Memory B cell (primary cell): ENCODE measurements at regions not wholly inside any gene's neighbourhood (a gene's known extent, or its start where the extent isn't known, plus 50 kb on each side); places are given as distances from the start of the nearest gene placed in this dataset.
"Not testable (repeated sequence)": the region's sequence is repeated elsewhere in the genome, so short reads cannot be mapped to it uniquely, and the experiment has no call there.

Source experiments
- ATAC-seq: fragments of 150-1000 bp; cut with Tn5 transposase; 2 replicates; pipeline ENCODE4 v1.10.0; 2021; ENCODE audit warnings: low read depth, mild to moderate bottlenecking, moderate library complexity
- DNase-seq, 2 donors: peaks; one replicate each; pipeline ENCODE4 v3.0.0; 2022; ENCODE audit warnings: low spot score in 2 of 2
- H3K27ac Mint-ChIP-seq: one replicate; pipeline ENCODE4 v1.8.0; 2022; ENCODE audit warnings: mild to moderate bottlenecking, moderate library complexity, mixed read lengths
- H3K27me3 Mint-ChIP-seq: one replicate; pipeline ENCODE4 v1.8.0; 2022; ENCODE audit warnings: mixed read lengths
- H3K36me3 Mint-ChIP-seq: one replicate; pipeline ENCODE4 v1.8.0; 2022; ENCODE audit warnings: mild to moderate bottlenecking, mixed read lengths
- H3K4me1 Mint-ChIP-seq: one replicate; pipeline ENCODE4 v1.8.0; 2022; ENCODE audit warnings: mixed read lengths
- H3K4me3 Mint-ChIP-seq: one replicate; pipeline ENCODE4 v1.8.0; 2022; ENCODE audit warnings: mild to moderate bottlenecking, moderate library complexity, mixed read lengths
- H3K9me3 Mint-ChIP-seq: one replicate; pipeline ENCODE4 v1.8.0; 2022; ENCODE audit warnings: mixed read lengths

- no peaks in the 10 kb centered on the region for H3K9me3 Mint-ChIP-seq
- DNase-seq (no peak), ATAC-seq (no peak)
- H3K4me1 Mint-ChIP-seq, result no peaks in the 10 kb centered on the region
- H3K27ac Mint-ChIP-seq, result no peak overlapping the region
- no peaks in the 10 kb centered on the region for H3K36me3 Mint-ChIP-seq
- H3K4me3 Mint-ChIP-seq, result no peak overlapping the region
- H3K27me3 Mint-ChIP-seq, result peaks cover 15% of the 10 kb centered on the region
Observed at GRCh38 chr6:85771455-85771854, 128.8 kb upstream of the SYNCRIP start.

- DNase-seq (no peak), ATAC-seq (no peak)
- H3K27me3 Mint-ChIP-seq, result peaks cover 5% of the 10 kb centered on the region
Observed at GRCh38 chr6:85764844-85765243, 122.2 kb upstream of the SYNCRIP start.

GRCh38 chr6:85756982-85757381, 114.3 kb upstream of the SYNCRIP start:
- no peaks in the 10 kb centered on the region for H3K9me3 Mint-ChIP-seq
- ATAC-seq, result no peak
- H3K36me3 Mint-ChIP-seq, result no peaks in the 10 kb centered on the region
- DNase-seq, result no peak
- H3K27me3 Mint-ChIP-seq, result peaks cover 2% of the 10 kb centered on the region
- H3K27ac Mint-ChIP-seq, result no peak overlapping the region
- H3K4me3 Mint-ChIP-seq, result no peak overlapping the region
- H3K4me1 Mint-ChIP-seq, result no peaks in the 10 kb centered on the region

More at GRCh38 chr6:85764844-85765243, 122.2 kb upstream of the SYNCRIP start:
- Mint-ChIP-seq H3K9me3 (no peaks in the 10 kb centered on the region), H3K27ac (no peak overlapping the region), H3K4me1 (no peaks in the 10 kb centered on the region), H3K4me3 (no peak overlapping the region), H3K36me3 (no peaks in the 10 kb centered on the region)

- ATAC-seq (no peak), DNase-seq (no peak)
- H3K4me3 Mint-ChIP-seq, result no peak overlapping the region
- no peaks in the 10 kb centered on the region for H3K9me3 Mint-ChIP-seq
- H3K36me3 Mint-ChIP-seq, result no peaks in the 10 kb centered on the region
- H3K27ac Mint-ChIP-seq, result no peak overlapping the region
- H3K27me3 Mint-ChIP-seq, result peaks cover 2% of the 10 kb centered on the region
- no peaks in the 10 kb centered on the region for H3K4me1 Mint-ChIP-seq
Observed at GRCh38 chr6:85754894-85755293, 112.2 kb upstream of the SYNCRIP start.

GRCh38 chr6:85752602-85753001, 109.9 kb upstream of the SYNCRIP start:
- Mint-ChIP-seq H3K4me1 (no peaks in the 10 kb centered on the region), H3K4me3 (no peak overlapping the region), H3K27me3 (peaks cover 5% of the 10 kb centered on the region), H3K36me3 (no peaks in the 10 kb centered on the region), H3K27ac (no peak overlapping the region), H3K9me3 (no peaks in the 10 kb centered on the region)
- DNase-seq, result no peak
- no peak for ATAC-seq

GRCh38 chr6:85751374-85752055, 108.8 kb upstream of the SYNCRIP start:
- Mint-ChIP-seq H3K36me3 (no peaks in the 10 kb centered on the region), H3K4me3 (no peak overlapping the region), H3K9me3 (no peaks in the 10 kb centered on the region), H3K4me1 (no peaks in the 10 kb centered on the region), H3K27me3 (peaks cover 5% of the 10 kb centered on the region), H3K27ac (no peak overlapping the region)
- no peak for DNase-seq
- ATAC-seq, result no peak

GRCh38 chr6:85750146-85750545, 107.5 kb upstream of the SYNCRIP start:
- H3K27ac Mint-ChIP-seq, H3K4me1 Mint-ChIP-seq, H3K27me3 Mint-ChIP-seq: not testable (repeated sequence)

GRCh38 chr6:85749236-85749635, 106.5 kb upstream of the SYNCRIP start:
- H3K9me3 Mint-ChIP-seq, result no peaks in the 10 kb centered on the region
- DNase-seq, result no peak
- H3K4me3 Mint-ChIP-seq, result no peak overlapping the region
- no peaks in the 10 kb centered on the region for H3K4me1 Mint-ChIP-seq
- H3K27ac Mint-ChIP-seq, result no peak overlapping the region
- peaks cover 5% of the 10 kb centered on the region for H3K27me3 Mint-ChIP-seq
- ATAC-seq, result no peak
- no peaks in the 10 kb centered on the region for H3K36me3 Mint-ChIP-seq

More at GRCh38 chr6:85750146-85750545, 107.5 kb upstream of the SYNCRIP start:
- not testable (repeated sequence) for H3K4me3 Mint-ChIP-seq, H3K36me3 Mint-ChIP-seq, H3K9me3 Mint-ChIP-seq, ATAC-seq, DNase-seq

GRCh38 chr6:85747666-85748065, 105.0 kb upstream of the SYNCRIP start:
- ATAC-seq (no peak), DNase-seq (no peak)
- no peaks in the 10 kb centered on the region for H3K4me1 Mint-ChIP-seq
- H3K36me3 Mint-ChIP-seq, result no peaks in the 10 kb centered on the region
- no peaks in the 10 kb centered on the region for H3K9me3 Mint-ChIP-seq
- no peak overlapping the region for H3K4me3 Mint-ChIP-seq
- H3K27ac Mint-ChIP-seq, result no peak overlapping the region
- peaks cover 3% of the 10 kb centered on the region for H3K27me3 Mint-ChIP-seq

- H3K27ac Mint-ChIP-seq, result no peak overlapping the region
- no peak for ATAC-seq
Observed at GRCh38 chr6:85747093-85747492, 104.4 kb upstream of the SYNCRIP start.

GRCh38 chr6:85744433-85744970, 101.8 kb upstream of the SYNCRIP start:
- H3K9me3 Mint-ChIP-seq, result peaks cover 1% of the 10 kb centered on the region
- peaks cover 5% of the 10 kb centered on the region for H3K27me3 Mint-ChIP-seq
- no peaks in the 10 kb centered on the region for H3K36me3 Mint-ChIP-seq
- DNase-seq (no peak), ATAC-seq (no peak)
- H3K27ac Mint-ChIP-seq, result no peak overlapping the region
- no peak overlapping the region for H3K4me3 Mint-ChIP-seq
- H3K4me1 Mint-ChIP-seq, result no peaks in the 10 kb centered on the region

More at GRCh38 chr6:85747093-85747492, 104.4 kb upstream of the SYNCRIP start:
- no peaks in the 10 kb centered on the region for H3K9me3 Mint-ChIP-seq
- no peaks in the 10 kb centered on the region for H3K36me3 Mint-ChIP-seq
- H3K4me3 Mint-ChIP-seq, result no peak overlapping the region
- peaks cover 3% of the 10 kb centered on the region for H3K27me3 Mint-ChIP-seq
- H3K4me1 Mint-ChIP-seq, result no peaks in the 10 kb centered on the region
- DNase-seq, result no peak

- Mint-ChIP-seq H3K9me3 (no peaks in the 10 kb centered on the region), H3K4me1 (no peaks in the 10 kb centered on the region), H3K36me3 (no peaks in the 10 kb centered on the region), H3K4me3 (no peak overlapping the region), H3K27ac (no peak overlapping the region), H3K27me3 (peaks cover 5% of the 10 kb centered on the region)
- ATAC-seq, result no peak
- DNase-seq, result no peak
Observed at GRCh38 chr6:85726206-85726605, 83.5 kb upstream of the SYNCRIP start.

GRCh38 chr6:85715797-85716196, 73.1 kb upstream of the SYNCRIP start:
- Mint-ChIP-seq H3K9me3 (peaks cover 4% of the 10 kb centered on the region), H3K27me3 (peaks cover 11% of the 10 kb centered on the region), H3K36me3 (peaks cover 3% of the 10 kb centered on the region), H3K4me1 (no peaks in the 10 kb centered on the region), H3K27ac (no peak overlapping the region), H3K4me3 (no peak overlapping the region)
- DNase-seq, result no peak
- ATAC-seq, result no peak

- Mint-ChIP-seq H3K27me3 (peaks cover 11% of the 10 kb centered on the region), H3K4me1 (no peaks in the 10 kb centered on the region), H3K4me3 (no peak overlapping the region), H3K27ac (no peak overlapping the region), H3K9me3 (peaks cover 4% of the 10 kb centered on the region), H3K36me3 (peaks cover 3% of the 10 kb centered on the region)
- no peak for ATAC-seq
- no peak for DNase-seq
Observed at GRCh38 chr6:85714893-85715530, 72.3 kb upstream of the SYNCRIP start.
